ENCODE measurements at regions not wholly inside any gene's neighbourhood (a gene's known extent, or its start where the extent isn't known, plus 50 kb on each side); places are given as distances from the start of the nearest gene placed in this dataset.

DNA sequence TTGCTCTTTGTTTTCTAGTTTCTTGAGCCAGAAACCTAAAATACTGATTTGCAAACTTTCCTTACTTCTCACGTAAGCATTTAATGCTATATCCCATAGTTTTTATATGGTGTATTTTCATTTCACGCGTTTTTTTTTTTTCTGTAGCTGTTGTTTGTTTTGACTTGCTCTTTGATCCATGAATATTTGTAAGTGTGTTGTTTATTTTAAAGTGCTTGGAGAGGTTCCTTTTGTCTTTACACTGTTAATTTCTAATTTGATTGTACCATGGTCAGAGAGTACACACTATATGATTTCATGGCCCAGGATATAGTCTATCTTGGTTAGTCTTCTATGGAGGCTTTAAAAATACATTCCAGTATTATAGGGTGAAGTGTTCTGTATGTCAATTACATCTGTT lies 84.8 kb upstream of the RNF217 start:
- no peak overlapping the region for H3K27ac ChIP-seq
- no peak overlapping the region for H3K4me3 ChIP-seq
- H3K9me3 ChIP-seq = no peaks in the 10 kb centered on the region
- no peaks in the 10 kb centered on the region for H3K36me3 ChIP-seq
- DNase-seq = no peak
- no peaks in the 10 kb centered on the region for H3K27me3 ChIP-seq
- intact Hi-C loops (cut with DNase I) = no loop called here
- no peak for ATAC-seq
- peaks cover 13% of the 10 kb centered on the region for H3K4me1 ChIP-seq
- no peak for TF ChIP-seq CTCF (IDR thresholded peaks at IDR 0.05)

- H3K27me3 ChIP-seq = no peaks in the 10 kb centered on the region
- ATAC-seq = peak; percentile 19
- no peak for DNase-seq
- no peak overlapping the region for H3K4me3 ChIP-seq
- no peaks in the 10 kb centered on the region for H3K36me3 ChIP-seq
- H3K9me3 ChIP-seq = no peaks in the 10 kb centered on the region
- TF ChIP-seq CTCF (IDR thresholded peaks at IDR 0.05) = no peak
- H3K27ac ChIP-seq = no peak overlapping the region
- intact Hi-C loops (cut with DNase I) = no loop called here
- H3K4me1 ChIP-seq = peaks cover 17% of the 10 kb centered on the region
Observed at GRCh38 chr6:124879110-124879991, 82.9 kb upstream of the RNF217 start.

GRCh38 chr6:124879992-124880355 lies 82.3 kb upstream of the RNF217 start:
- Histone ChIP-seq H3K27ac (no peak overlapping the region), H3K4me3 (no peak overlapping the region), H3K4me1 (peaks cover 17% of the 10 kb centered on the region), H3K27me3 (no peaks in the 10 kb centered on the region), H3K9me3 (no peaks in the 10 kb centered on the region), H3K36me3 (no peaks in the 10 kb centered on the region)
- intact Hi-C loops (cut with DNase I) = no loop called here
- DNase-seq = no peak
- no peak for ATAC-seq
- TF ChIP-seq CTCF (IDR thresholded peaks at IDR 0.05) = no peak

DNA sequence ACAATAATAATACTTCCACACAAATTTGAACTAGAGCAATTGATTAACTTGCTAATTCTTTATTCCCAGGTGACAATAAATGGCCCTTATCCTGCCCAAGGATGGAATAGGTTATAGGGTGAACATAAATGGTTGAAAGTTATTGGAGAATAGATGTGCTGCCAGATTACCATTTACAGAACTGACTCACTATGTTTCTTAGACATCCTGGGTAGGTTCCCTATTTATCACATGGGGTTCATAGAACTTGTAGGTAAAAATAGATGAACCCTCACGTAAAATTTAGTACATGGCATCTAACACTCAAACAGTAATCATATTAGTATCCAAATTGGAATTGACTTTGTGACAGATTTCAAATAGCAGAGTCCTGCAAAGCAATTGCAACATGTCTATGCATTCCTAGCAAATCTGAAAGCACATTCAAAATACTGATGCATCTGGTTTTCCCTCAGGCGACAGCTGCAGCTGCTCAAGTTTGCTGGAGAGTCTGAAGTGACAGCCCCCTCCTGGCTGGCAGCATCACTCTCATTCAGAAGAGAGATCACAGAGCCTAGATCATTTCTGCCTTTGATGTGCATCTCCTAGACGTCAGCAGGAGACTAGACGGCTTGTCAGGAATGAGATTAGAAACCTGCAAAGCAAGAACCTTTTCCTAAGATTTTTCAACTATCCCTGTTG lies 80.2 kb upstream of the RNF217 start:
- Histone ChIP-seq H3K27ac (peak overlapping the region; percentile 13), H3K9me3 (no peaks in the 10 kb centered on the region), H3K4me3 (no peak overlapping the region), H3K36me3 (no peaks in the 10 kb centered on the region), H3K4me1 (peaks cover 17% of the 10 kb centered on the region), H3K27me3 (no peaks in the 10 kb centered on the region)
- ATAC-seq = no peak
- intact Hi-C loops (cut with DNase I) = no loop called here
- no peak for TF ChIP-seq CTCF (IDR thresholded peaks at IDR 0.05)
- DNase-seq = no peak

- intact Hi-C loops (cut with DNase I) = no loop called here
- DNase-seq = no peak
Observed at GRCh38 chr6:124882579-124883393, 79.5 kb upstream of the RNF217 start.

More at GRCh38 chr6:124882579-124883393, 79.5 kb upstream of the RNF217 start:
- Histone ChIP-seq H3K4me1 (peaks cover 17% of the 10 kb centered on the region), H3K36me3 (no peaks in the 10 kb centered on the region), H3K9me3 (no peaks in the 10 kb centered on the region), H3K27ac (peak overlapping the region; percentile 13), H3K4me3 (no peak overlapping the region), H3K27me3 (no peaks in the 10 kb centered on the region)
- no peak for ATAC-seq
- TF ChIP-seq CTCF (IDR thresholded peaks at IDR 0.05) = no peak

Data from upper lobe of right lung (tissue), 1 donor.